Calu3 (cell line): ENCODE measurements at regions not wholly inside any gene's neighbourhood (a gene's known extent, or its start where the extent isn't known, plus 50 kb on each side); places are given as distances from the start of the nearest gene placed in this dataset.

Experiments
- BruUV-seq: library from RNA; stranded (reverse); fragments of 400-500 nt; replicated peaks from 2 replicates; lab custom pipeline; 2021; lab: Mats Ljungman, UMichigan
- CTCF ChIA-PET: fragments of 300-600 bp; sonication (Branson Sonifier 250); formaldehyde crosslinking; loops from one replicate; lab custom pipeline; 2022; ENCODE audit warnings: antibody characterized with exemption; lab: Charles Lee
- DNase-seq: peaks from one replicate; pipeline ENCODE4 v3.0.0; 2022
- H3K27ac Mint-ChIP-seq: one replicate; pipeline ENCODE4 v1.8.0; 2022; ENCODE audit warnings: mixed read lengths; ENCODE audit not compliant: unreplicated experiment
- H3K27me3 Mint-ChIP-seq: one replicate; pipeline ENCODE4 v1.8.0; 2022; ENCODE audit warnings: mixed read lengths; ENCODE audit not compliant: unreplicated experiment
- H3K36me3 Mint-ChIP-seq: one replicate; pipeline ENCODE4 v1.8.0; 2022; ENCODE audit warnings: mild to moderate bottlenecking, moderate library complexity, mixed read lengths; ENCODE audit not compliant: insufficient read depth, unreplicated experiment
- H3K4me1 Mint-ChIP-seq: one replicate; pipeline ENCODE4 v1.8.0; 2022; ENCODE audit warnings: mild to moderate bottlenecking, low read depth, mixed read lengths; ENCODE audit not compliant: unreplicated experiment
- H3K4me3 Mint-ChIP-seq: one replicate; pipeline ENCODE4 v1.8.0; 2022; ENCODE audit warnings: mild to moderate bottlenecking, low read depth, moderate library complexity, mixed read lengths; ENCODE audit not compliant: unreplicated experiment
- H3K9me3 Mint-ChIP-seq: one replicate; pipeline ENCODE4 v1.8.0; 2022; ENCODE audit warnings: low read depth, mixed read lengths; ENCODE audit not compliant: unreplicated experiment
- CTCF ChIP-seq: fragments of 200-600 bp; IDR thresholded peaks from one replicate; pipeline ENCODE4 v1.8.0; 2022; ENCODE audit warnings: antibody characterized with exemption; ENCODE audit not compliant: unreplicated experiment
- intact Hi-C: fragments of 100-400 bp; cut with micrococcal nuclease; formaldehyde crosslinking; loops from one replicate; pipeline ENCODE4 v1.10.0; 2022; ENCODE audit not compliant: unreplicated experiment

GRCh38 chr1:14420686-14421085 lies 177.8 kb upstream of the KAZN start:
- CTCF ChIA-PET, result no interaction called here
- no TSS peak for BruUV-seq
- DNase-seq, result no peak
- no peaks in the 10 kb centered on the region for H3K4me1 Mint-ChIP-seq
- no peak overlapping the region for H3K4me3 Mint-ChIP-seq
- H3K27ac Mint-ChIP-seq, result no peak overlapping the region
- H3K9me3 Mint-ChIP-seq, result no peaks in the 10 kb centered on the region
- H3K36me3 Mint-ChIP-seq, result no peaks in the 10 kb centered on the region
- TF ChIP-seq CTCF, result no peak
- intact Hi-C loops, result no loop called here
- H3K27me3 Mint-ChIP-seq, result no peaks in the 10 kb centered on the region

GRCh38 chr1:14421295-14421976 lies 177.0 kb upstream of the KAZN start:
- H3K9me3 Mint-ChIP-seq, result no peaks in the 10 kb centered on the region
- DNase-seq, result no peak
- CTCF ChIA-PET, result no interaction called here
- no peak overlapping the region for H3K4me3 Mint-ChIP-seq
- intact Hi-C loops, result no loop called here
- H3K36me3 Mint-ChIP-seq, result no peaks in the 10 kb centered on the region
- no peaks in the 10 kb centered on the region for H3K27me3 Mint-ChIP-seq
- no peaks in the 10 kb centered on the region for H3K4me1 Mint-ChIP-seq
- no peak for TF ChIP-seq CTCF
- H3K27ac Mint-ChIP-seq, result no peak overlapping the region
- no TSS peak for BruUV-seq

GRCh38 chr1:14421977-14422609 lies 176.4 kb upstream of the KAZN start:
- Mint-ChIP-seq H3K4me3 (no peak overlapping the region), H3K4me1 (no peaks in the 10 kb centered on the region), H3K27me3 (no peaks in the 10 kb centered on the region), H3K27ac (no peak overlapping the region), H3K9me3 (no peaks in the 10 kb centered on the region), H3K36me3 (no peaks in the 10 kb centered on the region)
- intact Hi-C loops, result no loop called here
- TF ChIP-seq CTCF, result no peak
- CTCF ChIA-PET, result no interaction called here
- BruUV-seq, result no TSS peak
- no peak for DNase-seq

DNA sequence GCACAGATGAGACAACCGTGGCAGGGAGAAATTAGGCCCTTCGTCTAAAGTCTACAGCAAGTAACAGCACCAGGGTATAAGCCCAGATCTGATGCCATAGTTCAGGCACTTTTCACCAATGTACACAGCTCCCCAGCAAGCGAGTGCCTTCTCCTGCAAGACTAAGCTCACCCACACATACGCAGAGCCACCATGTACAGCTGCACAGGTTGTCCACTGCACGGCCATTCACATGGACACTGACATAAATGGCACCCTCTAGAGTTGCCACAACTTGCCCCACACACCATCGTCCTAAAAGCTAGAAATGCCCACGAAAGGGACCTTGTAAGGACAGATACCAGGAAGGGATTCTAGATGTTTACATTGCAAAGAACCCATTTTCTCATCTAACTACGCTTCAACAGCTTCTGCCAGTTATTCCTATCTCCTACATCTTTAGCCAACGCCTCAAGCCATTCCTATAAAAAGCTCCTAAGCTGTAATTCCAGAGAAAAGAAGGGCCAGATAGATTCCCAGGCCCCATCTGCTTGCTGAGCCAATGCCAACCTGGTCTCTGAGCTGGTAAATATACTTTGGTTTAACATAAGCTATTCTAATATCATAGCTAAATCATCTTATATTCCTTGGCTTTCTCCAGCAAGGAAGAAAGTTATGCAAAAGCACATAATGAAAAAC lies 174.0 kb upstream of the KAZN start:
- H3K4me3 Mint-ChIP-seq, result no peak overlapping the region
- BruUV-seq, result no TSS peak
- no peak for DNase-seq
- H3K27ac Mint-ChIP-seq, result no peak overlapping the region
- no peaks in the 10 kb centered on the region for H3K27me3 Mint-ChIP-seq
- no peaks in the 10 kb centered on the region for H3K36me3 Mint-ChIP-seq
- no peaks in the 10 kb centered on the region for H3K4me1 Mint-ChIP-seq
- intact Hi-C loops, result no loop called here
- CTCF ChIA-PET, result no interaction called here
- TF ChIP-seq CTCF, result no peak
- no peaks in the 10 kb centered on the region for H3K9me3 Mint-ChIP-seq
